GM19372 (cell line): ENCODE measurements at regions not wholly inside any gene's neighbourhood (a gene's known extent, or its start where the extent isn't known, plus 50 kb on each side); places are given as distances from the start of the nearest gene placed in this dataset.

Source experiments
- ATAC-seq: cut with Tn5 transposase; IDR thresholded peaks from one replicate; pipeline ENCODE4 v1.9.1; 2021; ENCODE audit warnings: mild to moderate bottlenecking, low read depth, moderate library complexity; ENCODE audit not compliant: unreplicated experiment

- ATAC-seq: no peak
These were observed 137.2 kb upstream of the EDNRA start for GRCh38 chr4:147343692-147344091.

GRCh38 chr4:147345662-147346061 lies 135.2 kb upstream of the EDNRA start:
- no peak for ATAC-seq

GRCh38 chr4:147347217-147347616 lies 133.7 kb upstream of the EDNRA start:
- no peak for ATAC-seq

- ATAC-seq: no peak
These were observed 131.7 kb upstream of the EDNRA start for GRCh38 chr4:147349193-147349592.

DNA sequence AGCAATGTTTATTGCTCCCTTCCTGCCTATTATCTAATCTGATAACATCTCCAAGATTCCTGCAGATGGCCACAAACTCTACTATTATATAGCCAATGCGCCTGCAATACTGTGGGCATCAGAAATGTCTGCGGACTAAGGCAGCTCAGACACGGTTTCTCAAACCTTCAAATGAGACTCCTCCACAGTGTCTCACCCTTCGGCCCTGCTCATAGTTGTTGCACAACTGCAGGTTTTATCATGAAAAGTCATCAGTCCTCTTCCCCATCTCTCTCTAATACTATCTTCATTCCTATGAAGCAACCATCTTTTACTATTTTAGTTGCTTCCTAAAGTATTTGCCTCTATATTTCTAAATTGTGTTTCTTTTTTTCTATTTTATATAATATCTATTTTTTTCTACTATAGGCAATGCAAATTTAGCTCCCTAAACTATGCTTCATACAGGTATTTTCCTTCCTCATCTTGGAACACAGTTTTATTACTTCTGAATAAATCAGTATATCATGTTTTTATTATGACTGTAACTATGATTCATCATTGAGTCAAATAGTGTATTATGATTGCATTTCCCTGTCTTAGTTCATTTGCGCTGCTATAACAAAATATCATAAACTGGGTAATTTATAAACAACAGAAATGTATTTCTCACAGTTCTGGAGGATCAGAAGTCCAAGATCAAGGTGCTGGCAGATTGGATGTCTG lies 129.7 kb upstream of the EDNRA start:
- no peak for ATAC-seq

- no peak for ATAC-seq
These were observed 126.7 kb upstream of the EDNRA start for GRCh38 chr4:147354237-147354636.

DNA sequence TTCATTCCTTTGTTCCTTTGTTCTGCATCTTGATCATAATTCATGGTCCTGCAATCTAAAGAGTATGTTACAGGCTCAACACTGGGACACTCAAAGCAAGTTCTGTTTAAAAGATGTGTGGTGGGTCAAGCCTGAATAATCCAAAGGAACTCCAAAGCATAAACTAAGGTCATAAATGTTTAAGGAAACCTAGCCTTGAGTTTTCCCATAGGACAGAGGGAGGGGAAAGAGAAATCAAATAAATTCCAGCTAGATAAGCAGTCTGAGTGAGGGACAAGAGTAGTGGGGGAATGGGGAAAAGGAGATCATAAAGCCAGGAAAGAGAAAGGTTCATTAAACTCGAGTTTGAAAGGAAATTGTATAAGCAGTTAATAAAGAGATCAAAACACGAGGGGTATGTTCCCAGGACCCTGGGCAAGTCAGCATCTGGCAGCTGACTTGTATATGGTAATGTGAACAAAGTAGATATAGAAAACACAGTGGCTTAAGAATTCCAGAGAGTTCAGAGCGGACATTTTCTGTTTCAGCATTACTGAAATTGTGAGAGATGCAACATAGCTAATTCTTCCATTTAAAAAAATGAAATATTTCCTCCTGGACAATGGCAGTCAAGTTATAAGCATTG lies 125.8 kb upstream of the EDNRA start:
- no peak for ATAC-seq

DNA sequence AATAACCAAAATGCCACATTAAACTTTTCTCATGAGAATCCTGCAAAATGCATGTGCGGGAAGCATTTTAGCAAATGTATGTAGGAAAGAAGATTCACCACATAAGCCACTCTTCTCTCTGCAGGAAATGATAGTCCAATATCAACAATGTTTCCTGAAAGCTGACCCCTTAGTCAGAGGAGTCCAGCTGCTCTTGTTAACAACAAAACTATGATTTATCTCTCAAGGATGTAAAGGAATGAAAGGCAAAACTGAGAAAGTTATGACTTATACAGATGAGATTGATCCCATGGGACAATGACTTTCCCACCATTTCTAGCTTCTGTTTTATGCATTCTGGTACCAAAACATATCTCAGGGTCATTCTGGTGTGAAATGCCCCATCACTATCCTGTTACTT lies 125.0 kb upstream of the EDNRA start:
- no peak for ATAC-seq

GRCh38 chr4:147360301-147360700 lies 120.6 kb upstream of the EDNRA start:
- ATAC-seq: no peak

DNA sequence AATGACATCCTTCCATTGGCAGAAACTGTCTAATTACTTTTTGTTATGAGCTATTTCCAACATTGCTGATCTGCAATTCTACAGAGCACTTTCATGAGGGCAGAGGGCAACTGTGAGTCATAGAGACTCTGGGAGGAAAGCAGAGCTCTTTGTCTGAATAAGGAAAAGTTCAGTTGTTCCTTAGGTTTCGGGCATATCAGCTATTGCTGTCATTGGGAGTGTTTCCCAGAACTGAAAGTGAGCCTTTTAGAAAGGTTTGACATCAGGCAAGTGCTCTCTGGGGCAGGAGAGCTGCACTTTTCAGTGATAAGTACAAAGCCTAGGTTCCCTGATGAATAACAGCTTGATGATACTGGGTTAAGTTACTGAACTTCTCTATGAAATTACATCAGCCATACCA lies 119.2 kb upstream of the EDNRA start:
- ATAC-seq: no peak

GRCh38 chr4:147362938-147363337 lies 118.0 kb upstream of the EDNRA start:
- no peak for ATAC-seq

DNA sequence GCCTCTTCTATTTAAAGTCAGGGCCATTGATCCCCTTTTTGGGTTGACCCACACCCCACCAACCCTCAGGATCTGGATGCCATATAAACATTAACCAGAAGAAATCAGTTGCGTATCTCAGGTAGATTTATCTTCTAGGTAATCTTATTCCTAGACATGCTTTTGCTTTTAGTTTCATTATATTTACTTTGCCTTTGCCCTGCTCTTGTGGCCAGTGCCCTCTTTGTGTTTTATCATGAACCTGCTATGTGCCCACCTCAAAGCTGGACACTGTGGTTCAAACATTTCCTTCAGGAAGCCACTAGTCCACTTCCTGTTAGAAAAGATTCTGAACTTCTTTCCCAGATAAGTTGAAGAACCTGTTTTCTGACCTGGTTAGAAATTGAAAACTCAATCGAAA lies 117.4 kb upstream of the EDNRA start:
- no peak for ATAC-seq

- no peak for ATAC-seq
These were observed 115.5 kb upstream of the EDNRA start for GRCh38 chr4:147365396-147365795.

DNA sequence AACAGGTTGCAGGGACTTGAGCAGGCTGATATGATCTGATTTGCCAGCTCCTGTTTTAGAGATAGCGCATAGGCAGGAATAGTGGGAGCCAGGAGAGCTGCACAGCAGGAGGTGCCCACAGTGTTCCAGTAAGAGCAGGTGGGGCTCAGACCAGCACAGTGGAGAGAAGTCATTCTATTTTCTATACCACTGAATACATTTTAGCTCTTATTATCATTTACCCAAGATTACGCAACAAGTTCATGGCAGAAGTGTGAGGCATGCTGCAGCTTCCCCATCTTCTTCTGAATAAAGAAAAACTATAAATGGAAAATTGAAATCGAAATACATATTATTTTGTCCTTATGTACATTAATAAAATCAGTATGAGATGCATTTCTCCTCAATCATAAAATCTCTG lies 114.7 kb upstream of the EDNRA start:
- ATAC-seq: no peak

GRCh38 chr4:147367891-147368290 lies 113.0 kb upstream of the EDNRA start:
- no peak for ATAC-seq

GRCh38 chr4:147368948-147369347 lies 111.9 kb upstream of the EDNRA start:
- no peak for ATAC-seq

DNA sequence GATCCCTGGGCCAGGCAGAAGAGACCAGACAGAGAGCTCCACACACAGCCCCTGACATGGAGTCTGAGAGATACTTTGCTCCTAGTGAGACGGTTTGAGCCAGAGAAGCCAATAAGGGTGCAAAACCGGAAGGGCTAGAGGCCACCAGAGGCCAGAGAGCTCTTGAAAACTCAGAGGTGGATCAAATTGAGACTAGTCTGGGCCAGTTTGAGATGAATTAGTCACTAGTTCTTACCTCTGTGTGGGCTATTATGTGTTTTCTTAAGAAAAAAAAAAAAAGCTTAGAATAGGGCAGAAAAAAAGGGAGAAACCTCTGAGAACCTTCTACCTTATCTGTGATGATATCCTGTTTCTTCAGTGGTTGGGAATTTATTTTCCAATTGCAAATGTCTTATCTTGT lies 110.4 kb upstream of the EDNRA start:
- no peak for ATAC-seq

GRCh38 chr4:147370881-147371280 lies 110.0 kb upstream of the EDNRA start:
- ATAC-seq: no peak

DNA sequence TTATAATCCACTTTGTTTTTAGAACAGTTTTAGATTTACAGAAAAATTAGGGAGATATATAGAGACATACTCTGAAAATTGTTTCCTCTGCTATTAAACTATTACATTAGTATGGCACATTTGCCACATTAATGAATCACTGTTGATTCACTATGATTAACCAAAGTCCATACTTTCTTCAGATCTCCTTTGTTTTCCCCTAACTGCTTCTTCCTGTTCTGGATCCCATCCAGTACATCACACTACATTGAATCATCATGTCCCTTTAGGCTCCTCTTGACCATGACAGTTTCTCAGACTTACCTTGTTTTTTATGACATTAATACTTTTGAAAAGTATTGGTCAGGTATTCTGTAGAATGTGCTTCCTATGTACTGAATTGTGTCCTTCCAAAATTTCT lies 109.2 kb upstream of the EDNRA start:
- no peak for ATAC-seq

DNA sequence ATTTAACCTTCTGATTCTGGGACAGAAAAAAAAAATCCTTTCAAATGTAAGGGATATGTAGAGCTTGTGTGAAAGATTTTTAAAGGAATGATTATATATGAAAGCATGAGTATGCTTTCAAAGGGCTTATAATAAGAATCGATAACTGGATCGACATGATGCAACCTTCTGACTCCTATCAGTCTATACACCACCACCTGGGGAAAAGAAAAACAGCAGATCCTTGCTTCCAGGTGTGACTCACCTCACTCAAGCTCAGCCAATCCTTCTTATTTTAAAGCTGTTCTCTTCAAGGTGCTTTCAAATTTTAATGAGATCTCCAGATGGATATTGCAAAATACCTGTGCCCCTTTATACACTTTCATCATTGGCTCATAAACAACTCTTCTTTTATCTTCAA lies 102.1 kb upstream of the EDNRA start:
- ATAC-seq: no peak

DNA sequence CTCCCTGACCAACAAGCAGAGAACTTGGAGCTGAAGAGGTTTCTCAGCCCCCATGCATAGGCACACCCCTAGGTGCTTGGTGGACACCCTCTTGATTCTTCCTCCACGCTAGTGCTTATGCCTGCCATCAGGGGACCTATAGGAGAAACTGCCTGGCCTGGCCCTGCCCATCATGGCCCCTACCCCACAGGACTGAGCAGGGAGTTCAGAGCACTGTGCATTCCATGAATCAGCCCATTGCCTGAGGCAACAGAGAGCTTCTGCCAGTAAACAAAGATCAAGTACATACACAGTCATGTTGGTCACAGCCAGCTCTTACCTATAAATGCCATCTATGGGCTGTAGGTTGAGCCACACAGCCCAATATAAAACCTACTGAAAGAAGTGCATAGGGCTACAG lies 99.1 kb upstream of the EDNRA start:
- no peak for ATAC-seq

GRCh38 chr4:147388018-147388417 lies 92.9 kb upstream of the EDNRA start:
- ATAC-seq: no peak

- ATAC-seq: no peak
These were observed 84.8 kb upstream of the EDNRA start for GRCh38 chr4:147396105-147396504.
